ENCODE measurements at regions not wholly inside any gene's neighbourhood (a gene's known extent, or its start where the extent isn't known, plus 50 kb on each side); places are given as distances from the start of the nearest gene placed in this dataset.

GRCh38 chr10:83250396-83250795, 888.9 kb upstream of the GHITM start:
- H3K27ac ChIP-seq (ENCODE audit: low read depth, low read length, poor library complexity, severe bottlenecking): no peak overlapping the region
- no peak overlapping the region for H3K4me2 ChIP-seq (ENCODE audit: low read length)
- H2AFZ ChIP-seq (ENCODE audit: low read length): no peak overlapping the region
- no peaks in the 10 kb centered on the region for H3K9me2 ChIP-seq (ENCODE audit: low read depth, low read length)
- no peaks in the 10 kb centered on the region for H3K79me2 ChIP-seq (ENCODE audit: insufficient read depth, low read length)
- TF ChIP-seq EZH2 (IDR thresholded peaks at IDR 0.05; ENCODE audit: borderline replicate concordance, low read length): no peak
- TF ChIP-seq CTCF (IDR thresholded peaks at IDR 0.05; ENCODE audit: low read length): no peak
- H3K4me1 ChIP-seq (ENCODE audit: insufficient read depth, low read length, severe bottlenecking): no peaks in the 10 kb centered on the region
- no peak overlapping the region for H3K9ac ChIP-seq (ENCODE audit: low read length)
- H3K36me3 ChIP-seq (ENCODE audit: insufficient read depth, low read length): no peaks in the 10 kb centered on the region
- peaks cover 10% of the 10 kb centered on the region; the same call in 1 of the 2 replicates for H3K9me3 ChIP-seq (ENCODE audit: low read length)
- no peaks in the 10 kb centered on the region for H3K27me3 ChIP-seq (ENCODE audit: insufficient read depth, low read length)
- no peak overlapping the region for H3K4me3 ChIP-seq (ENCODE audit: low read depth, low read length, poor library complexity, severe bottlenecking)
- no peaks in the 10 kb centered on the region for H3F3A ChIP-seq (ENCODE audit: insufficient read depth, low read length)
- H4K20me1 ChIP-seq (ENCODE audit: insufficient read depth, low read length): no peaks in the 10 kb centered on the region

GRCh38 chr10:83252169-83252568, 887.1 kb upstream of the GHITM start:
- TF ChIP-seq CTCF (IDR thresholded peaks at IDR 0.05; ENCODE audit: low read length) (no peak), EZH2 (IDR thresholded peaks at IDR 0.05; ENCODE audit: borderline replicate concordance, low read length) (no peak)
- Histone ChIP-seq H3K9me3 (ENCODE audit: low read length) (peaks cover 10% of the 10 kb centered on the region; the same call in 1 of the 2 replicates), H3K4me2 (ENCODE audit: low read length) (no peak overlapping the region)

GRCh38 chr10:83252596-83252995, 886.7 kb upstream of the GHITM start:
- Histone ChIP-seq H3F3A (ENCODE audit: insufficient read depth, low read length) (no peaks in the 10 kb centered on the region), H3K4me3 (ENCODE audit: low read depth, low read length, poor library complexity, severe bottlenecking) (no peak overlapping the region), H4K20me1 (ENCODE audit: insufficient read depth, low read length) (no peaks in the 10 kb centered on the region), H3K4me1 (ENCODE audit: insufficient read depth, low read length, severe bottlenecking) (no peaks in the 10 kb centered on the region), H3K9ac (ENCODE audit: low read length) (no peak overlapping the region), H3K79me2 (ENCODE audit: insufficient read depth, low read length) (no peaks in the 10 kb centered on the region), H2AFZ (ENCODE audit: low read length) (no peak overlapping the region), H3K36me3 (ENCODE audit: insufficient read depth, low read length) (no peaks in the 10 kb centered on the region), H3K4me2 (ENCODE audit: low read length) (no peak overlapping the region), H3K27me3 (ENCODE audit: insufficient read depth, low read length) (no peaks in the 10 kb centered on the region), H3K9me2 (ENCODE audit: low read depth, low read length) (no peaks in the 10 kb centered on the region), H3K9me3 (ENCODE audit: low read length) (peaks cover 10% of the 10 kb centered on the region; the same call in 1 of the 2 replicates), H3K27ac (ENCODE audit: low read depth, low read length, poor library complexity, severe bottlenecking) (no peak overlapping the region)
- TF ChIP-seq EZH2 (IDR thresholded peaks at IDR 0.05; ENCODE audit: borderline replicate concordance, low read length): no peak
- TF ChIP-seq CTCF (IDR thresholded peaks at IDR 0.05; ENCODE audit: low read length): no peak

More at GRCh38 chr10:83252169-83252568, 887.1 kb upstream of the GHITM start:
- Histone ChIP-seq H3K9ac (ENCODE audit: low read length) (no peak overlapping the region), H3K79me2 (ENCODE audit: insufficient read depth, low read length) (no peaks in the 10 kb centered on the region), H4K20me1 (ENCODE audit: insufficient read depth, low read length) (no peaks in the 10 kb centered on the region), H3K36me3 (ENCODE audit: insufficient read depth, low read length) (no peaks in the 10 kb centered on the region), H3K27me3 (ENCODE audit: insufficient read depth, low read length) (no peaks in the 10 kb centered on the region), H3K9me2 (ENCODE audit: low read depth, low read length) (no peaks in the 10 kb centered on the region), H3K4me1 (ENCODE audit: insufficient read depth, low read length, severe bottlenecking) (no peaks in the 10 kb centered on the region), H3K4me3 (ENCODE audit: low read depth, low read length, poor library complexity, severe bottlenecking) (no peak overlapping the region), H2AFZ (ENCODE audit: low read length) (no peak overlapping the region), H3F3A (ENCODE audit: insufficient read depth, low read length) (no peaks in the 10 kb centered on the region), H3K27ac (ENCODE audit: low read depth, low read length, poor library complexity, severe bottlenecking) (no peak overlapping the region)

Data from OCI-LY1 (cell line).